Thoracic aorta (tissue), 2 donors: ENCODE measurements at regions not wholly inside any gene's neighbourhood (a gene's known extent, or its start where the extent isn't known, plus 50 kb on each side); places are given as distances from the start of the nearest gene placed in this dataset.

Experiments used
- ATAC-seq: fragments of 150-250 bp; one replicate; pipeline ENCODE4 v1.8.0; 2017; ENCODE audit warnings: low read depth; ENCODE audit not compliant: insufficient number of reproducible peaks, low FRiP score
- DNase-seq: peaks from one replicate; pipeline ENCODE4 v3.0.0-alpha.2; 2020; ENCODE audit warnings: low spot score
- H3K27ac ChIP-seq, 2 donors: fragments of 200-600 bp; sonication (generic); 1 replicate in 1 of 2; 2 replicates in 1 of 2; pipeline ENCODE4 v1.5.1; 2016; ENCODE audit warnings: mild to moderate bottlenecking in 2 of 2, moderate library complexity in 2 of 2
- H3K27me3 ChIP-seq: fragments of 200-600 bp; sonication (generic); replicated peaks from 2 replicates; pipeline ENCODE4 v1.6.0; 2016; ENCODE audit warnings: mild to moderate bottlenecking; ENCODE audit not compliant: insufficient read depth
- H3K36me3 ChIP-seq: fragments of 200-600 bp; sonication (generic); one replicate; pipeline ENCODE4 v1.5.1; 2016
- H3K4me1 ChIP-seq, 2 donors: fragments of 200-600 bp; sonication (generic); 1 replicate in 1 of 2; 2 replicates in 1 of 2; pipeline versions ENCODE4 v1.5.1 to v1.6.0; 2016; ENCODE audit warnings: low read depth in 2 of 2, mild to moderate bottlenecking in 1 of 2; ENCODE audit not compliant: control insufficient read depth in 1 of 2
- H3K4me3 ChIP-seq: fragments of 200-600 bp; sonication (generic); 2 replicates; pipeline ENCODE4 v1.5.1; 2016; ENCODE audit warnings: mild to moderate bottlenecking
- H3K9me3 ChIP-seq: fragments of 200-600 bp; sonication (generic); 2 replicates; pipeline ENCODE4 v1.5.1; 2016
- CTCF ChIP-seq: fragments of 200-600 bp; sonication (generic); IDR thresholded peaks from one replicate; pipeline ENCODE4 v1.5.1; 2019; ENCODE audit warnings: antibody characterized with exemption

- ATAC-seq (no peak), DNase-seq (no peak)
- no peaks in the 10 kb centered on the region for H3K9me3 ChIP-seq
- no peak overlapping the region for H3K27ac ChIP-seq
- no peaks in the 10 kb centered on the region for H3K36me3 ChIP-seq
- no peak overlapping the region for H3K4me3 ChIP-seq
- no peaks in the 10 kb centered on the region for H3K4me1 ChIP-seq
- TF ChIP-seq CTCF: no peak
- H3K27me3 ChIP-seq: no peaks in the 10 kb centered on the region
Observed at GRCh38 chr5:54732108-54732507, 214.5 kb downstream of the SNX18 start.

GRCh38 chr5:54728588-54728915 is 211.0 kb downstream of the SNX18 start:
- Histone ChIP-seq H3K9me3 (no peaks in the 10 kb centered on the region), H3K4me3 (no peak overlapping the region), H3K27ac (no peak overlapping the region), H3K27me3 (no peaks in the 10 kb centered on the region), H3K4me1 (no peaks in the 10 kb centered on the region), H3K36me3 (no peaks in the 10 kb centered on the region)
- DNase-seq: no peak
- no peak for ATAC-seq
- TF ChIP-seq CTCF: no peak

- H3K4me3 ChIP-seq: no peak overlapping the region
- no peaks in the 10 kb centered on the region for H3K4me1 ChIP-seq
- no peaks in the 10 kb centered on the region for H3K9me3 ChIP-seq
- no peak overlapping the region for H3K27ac ChIP-seq
- ATAC-seq (no peak), DNase-seq (no peak)
- no peaks in the 10 kb centered on the region for H3K36me3 ChIP-seq
- H3K27me3 ChIP-seq: no peaks in the 10 kb centered on the region
- TF ChIP-seq CTCF: no peak
Observed at GRCh38 chr5:54727874-54728587, 210.5 kb downstream of the SNX18 start.

- no peak for ATAC-seq
- H3K27me3 ChIP-seq: no peaks in the 10 kb centered on the region
- no peak overlapping the region for H3K27ac ChIP-seq
- no peaks in the 10 kb centered on the region for H3K36me3 ChIP-seq
- H3K4me3 ChIP-seq: no peak overlapping the region
- DNase-seq: no peak
- TF ChIP-seq CTCF: no peak
- peaks cover 5 to 11% of the 10 kb centered on the region in 2 donors for H3K4me1 ChIP-seq
- no peaks in the 10 kb centered on the region for H3K9me3 ChIP-seq
Observed at GRCh38 chr5:54725391-54726280, 208.1 kb downstream of the SNX18 start.

GRCh38 chr5:54722846-54723433 is 205.4 kb downstream of the SNX18 start:
- ATAC-seq: no peak
- no peak overlapping the region for H3K27ac ChIP-seq
- H3K4me1 ChIP-seq: peaks cover 20 to 36% of the 10 kb centered on the region in 2 donors
- no peaks in the 10 kb centered on the region for H3K27me3 ChIP-seq
- no peak overlapping the region for H3K4me3 ChIP-seq
- no peak for DNase-seq
- TF ChIP-seq CTCF: no peak
- no peaks in the 10 kb centered on the region for H3K36me3 ChIP-seq
- no peaks in the 10 kb centered on the region for H3K9me3 ChIP-seq
